Neural progenitor cell (in vitro differentiated cells): ENCODE measurements at regions not wholly inside any gene's neighbourhood (a gene's known extent, or its start where the extent isn't known, plus 50 kb on each side); places are given as distances from the start of the nearest gene placed in this dataset.
A peak's percentile ranks its signal among the peaks of the same experiment; 100 is the strongest.

Source experiments
- DNase-seq: peaks from one replicate; pipeline ENCODE4 v3.0.0-alpha.2; 2016; ENCODE audit warnings: low spot score
- H2AFZ ChIP-seq: fragments of 200-600 bp; sonication (generic); replicated peaks from 2 replicates; pipeline ENCODE4 v1.6.1; 2016; ENCODE audit warnings: antibody characterized with exemption
- H3F3A ChIP-seq: fragments of 200-600 bp; sonication (generic); 2 replicates; pipeline ENCODE4 v1.6.1; 2016; ENCODE audit warnings: antibody characterized with exemption, low read depth
- H3K27ac ChIP-seq: fragments of 200-600 bp; sonication (generic); 2 replicates; pipeline ENCODE4 v1.5.1; 2016; ENCODE audit warnings: mild to moderate bottlenecking
- H3K27me3 ChIP-seq: fragments of 200-600 bp; sonication (generic); 2 replicates; pipeline ENCODE4 v1.6.1; 2016; ENCODE audit warnings: mild to moderate bottlenecking, moderate library complexity
- H3K36me3 ChIP-seq: fragments of 200-600 bp; sonication (generic); 2 replicates; pipeline ENCODE4 v1.5.1; 2016
- H3K4me1 ChIP-seq: fragments of 200-600 bp; sonication (generic); 2 replicates; pipeline ENCODE4 v1.6.1; 2016; ENCODE audit warnings: mixed run types
- H3K4me2 ChIP-seq: fragments of 200-600 bp; sonication (generic); 2 replicates; pipeline ENCODE4 v1.6.1; 2016
- H3K4me3 ChIP-seq: fragments of 200-600 bp; sonication (generic); 2 replicates; pipeline ENCODE4 v1.5.1; 2016
- H3K79me2 ChIP-seq: fragments of 200-600 bp; sonication (generic); 2 replicates; pipeline ENCODE4 v1.6.1; 2016; ENCODE audit warnings: low read depth
- H3K9ac ChIP-seq: fragments of 200-600 bp; sonication (generic); 2 replicates; pipeline ENCODE4 v1.6.1; 2016
- H3K9me3 ChIP-seq: fragments of 200-600 bp; sonication (generic); 2 replicates; pipeline ENCODE4 v1.5.1; 2016; ENCODE audit warnings: low read depth
- H4K20me1 ChIP-seq: fragments of 200-600 bp; sonication (generic); 2 replicates; pipeline ENCODE4 v1.6.1; 2016; ENCODE audit warnings: low read depth
- H3K27ac Mint-ChIP-seq: 3 replicates; pipeline ENCODE4 v1.8.0; 2021; ENCODE audit warnings: mixed read lengths
- H3K27me3 Mint-ChIP-seq: 2 replicates; pipeline ENCODE4 v1.8.0; 2022; ENCODE audit warnings: low read depth, mild to moderate bottlenecking, inconsistent platforms, moderate library complexity, mixed read lengths; ENCODE audit not compliant: insufficient read depth
- H3K36me3 Mint-ChIP-seq: 3 replicates; pipeline ENCODE4 v1.8.0; 2021; ENCODE audit warnings: mixed read lengths
- H3K4me1 Mint-ChIP-seq: 3 replicates; pipeline ENCODE4 v1.8.0; 2021; ENCODE audit warnings: mixed read lengths
- H3K4me3 Mint-ChIP-seq: 3 replicates; pipeline ENCODE4 v1.8.0; 2021; ENCODE audit warnings: mild to moderate bottlenecking, moderate library complexity, mixed read lengths
- H3K9me3 Mint-ChIP-seq: 3 replicates; pipeline ENCODE4 v1.8.0; 2020; ENCODE audit warnings: mixed read lengths
- EZH2 ChIP-seq: fragments of 200-600 bp; sonication (generic); IDR thresholded peaks from 2 replicates; pipeline ENCODE4 v1.6.1; 2017; ENCODE audit warnings: antibody characterized with exemption, mild to moderate bottlenecking, moderate library complexity
- EZH2phosphoT487 ChIP-seq: fragments of 200-600 bp; sonication (generic); IDR thresholded peaks from 2 replicates; pipeline ENCODE4 v1.6.1; 2017; ENCODE audit warnings: antibody characterized with exemption
- TF ChIP-seq, protein P1 (sequence below): fragments of 200-600 bp; sonication (generic); IDR thresholded peaks from 2 replicates; pipeline ENCODE4 v1.5.1; 2017; ENCODE audit warnings: antibody characterized with exemption, mild to moderate bottlenecking

DNA sequence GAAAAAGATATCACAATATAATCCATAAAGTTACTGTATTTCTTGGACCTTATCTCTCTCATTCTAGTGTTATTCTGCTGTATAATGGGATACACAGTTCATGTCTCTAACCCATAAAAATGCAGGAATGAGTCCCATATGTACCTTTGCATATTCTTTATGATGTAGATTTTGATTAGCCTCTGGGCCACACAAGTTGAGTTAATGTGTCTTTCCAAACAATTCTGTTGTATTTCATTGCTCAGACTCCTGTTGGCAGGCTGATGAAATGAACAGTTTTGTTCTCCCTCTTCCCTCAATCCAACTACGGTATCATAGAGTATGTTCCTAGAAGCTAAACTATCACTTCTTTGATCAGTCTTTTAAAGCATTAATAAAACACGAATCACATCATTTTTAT lies 113.2 kb upstream of the SATB2 start:
- H3K27ac ChIP-seq = no peak overlapping the region
- H3K27me3 ChIP-seq = no peaks in the 10 kb centered on the region
- no peaks in the 10 kb centered on the region for H3K79me2 ChIP-seq
- no peaks in the 10 kb centered on the region for H3F3A ChIP-seq
- DNase-seq = no peak
- no peaks in the 10 kb centered on the region for H4K20me1 ChIP-seq
- no peak overlapping the region for H3K4me2 ChIP-seq
- TF ChIP-seq EZH2phosphoT487 = no peak
- TF ChIP-seq, protein P1, sequence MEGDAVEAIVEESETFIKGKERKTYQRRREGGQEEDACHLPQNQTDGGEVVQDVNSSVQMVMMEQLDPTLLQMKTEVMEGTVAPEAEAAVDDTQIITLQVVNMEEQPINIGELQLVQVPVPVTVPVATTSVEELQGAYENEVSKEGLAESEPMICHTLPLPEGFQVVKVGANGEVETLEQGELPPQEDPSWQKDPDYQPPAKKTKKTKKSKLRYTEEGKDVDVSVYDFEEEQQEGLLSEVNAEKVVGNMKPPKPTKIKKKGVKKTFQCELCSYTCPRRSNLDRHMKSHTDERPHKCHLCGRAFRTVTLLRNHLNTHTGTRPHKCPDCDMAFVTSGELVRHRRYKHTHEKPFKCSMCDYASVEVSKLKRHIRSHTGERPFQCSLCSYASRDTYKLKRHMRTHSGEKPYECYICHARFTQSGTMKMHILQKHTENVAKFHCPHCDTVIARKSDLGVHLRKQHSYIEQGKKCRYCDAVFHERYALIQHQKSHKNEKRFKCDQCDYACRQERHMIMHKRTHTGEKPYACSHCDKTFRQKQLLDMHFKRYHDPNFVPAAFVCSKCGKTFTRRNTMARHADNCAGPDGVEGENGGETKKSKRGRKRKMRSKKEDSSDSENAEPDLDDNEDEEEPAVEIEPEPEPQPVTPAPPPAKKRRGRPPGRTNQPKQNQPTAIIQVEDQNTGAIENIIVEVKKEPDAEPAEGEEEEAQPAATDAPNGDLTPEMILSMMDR = no peak
- TF ChIP-seq EZH2 = no peak
- Mint-ChIP-seq H3K9me3 (no peaks in the 10 kb centered on the region), H3K4me1 (no peaks in the 10 kb centered on the region), H3K4me3 (no peak overlapping the region), H3K36me3 (no peaks in the 10 kb centered on the region), H3K27ac (no peak overlapping the region), H3K27me3 (no peaks in the 10 kb centered on the region)
- no peak overlapping the region for H3K9ac ChIP-seq
- no peaks in the 10 kb centered on the region for H3K4me1 ChIP-seq
- no peaks in the 10 kb centered on the region for H3K36me3 ChIP-seq
- no peak overlapping the region for H3K4me3 ChIP-seq
- H2AFZ ChIP-seq = peak overlapping the region; percentile 50
- no peaks in the 10 kb centered on the region for H3K9me3 ChIP-seq

DNA sequence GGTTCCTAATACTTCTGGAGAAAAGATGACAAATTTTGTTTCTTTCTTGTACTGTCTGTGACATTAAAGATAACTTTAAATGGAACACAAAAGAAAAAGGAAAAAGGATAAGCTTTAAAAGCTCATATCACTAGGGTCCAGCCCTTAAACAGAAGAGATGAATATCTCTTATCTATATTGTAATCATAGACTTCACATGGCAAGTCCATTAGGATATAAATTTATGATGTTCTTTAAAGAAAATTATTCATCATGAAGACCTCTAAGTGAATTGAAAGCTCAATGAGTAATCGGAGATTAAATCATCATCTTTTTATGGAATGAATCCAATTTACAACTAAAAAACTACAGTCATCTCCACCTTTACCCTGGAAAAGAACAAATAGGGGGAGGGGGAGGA lies 111.6 kb upstream of the SATB2 start:
- Mint-ChIP-seq H3K9me3 (no peaks in the 10 kb centered on the region), H3K27ac (no peak overlapping the region), H3K36me3 (no peaks in the 10 kb centered on the region), H3K4me1 (no peaks in the 10 kb centered on the region), H3K4me3 (no peak overlapping the region), H3K27me3 (no peaks in the 10 kb centered on the region)
- no peaks in the 10 kb centered on the region for H3K79me2 ChIP-seq
- no peaks in the 10 kb centered on the region for H3K36me3 ChIP-seq
- no peak overlapping the region for H3K4me2 ChIP-seq
- H2AFZ ChIP-seq = no peak overlapping the region
- no peaks in the 10 kb centered on the region for H3K9me3 ChIP-seq
- no peak overlapping the region for H3K27ac ChIP-seq
- H3K4me1 ChIP-seq = no peaks in the 10 kb centered on the region
- DNase-seq = no peak
- H3K27me3 ChIP-seq = no peaks in the 10 kb centered on the region
- no peaks in the 10 kb centered on the region for H4K20me1 ChIP-seq
- H3K9ac ChIP-seq = no peak overlapping the region
- no peak overlapping the region for H3K4me3 ChIP-seq
- H3F3A ChIP-seq = no peaks in the 10 kb centered on the region
- TF ChIP-seq, protein P1 = no peak
- no peak for TF ChIP-seq EZH2
- no peak for TF ChIP-seq EZH2phosphoT487

DNA sequence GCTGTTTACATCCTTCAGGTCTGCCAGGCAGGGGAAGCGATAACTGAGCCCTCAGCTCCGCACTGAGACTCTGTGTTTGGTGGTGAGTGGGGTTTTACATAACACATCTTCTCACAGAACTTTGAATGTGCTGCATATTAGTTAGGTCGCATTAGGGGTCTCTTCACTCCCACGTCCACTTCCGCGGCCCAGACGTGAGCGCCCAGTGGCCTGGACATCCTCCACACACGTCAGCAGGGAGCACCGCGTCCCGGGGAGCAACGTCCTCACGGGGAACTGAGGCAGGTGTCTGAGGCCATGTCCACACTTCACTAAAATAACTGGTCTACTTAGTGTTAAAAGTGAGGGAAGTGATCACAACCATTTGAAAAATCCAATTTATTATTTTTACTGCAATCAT lies 100.4 kb upstream of the SATB2 start:
- Mint-ChIP-seq H3K27me3 (peaks cover 5% of the 10 kb centered on the region), H3K36me3 (no peaks in the 10 kb centered on the region), H3K27ac (no peak overlapping the region), H3K9me3 (peaks cover 5% of the 10 kb centered on the region), H3K4me3 (no peak overlapping the region), H3K4me1 (no peaks in the 10 kb centered on the region)
- H3K79me2 ChIP-seq = no peaks in the 10 kb centered on the region
- no peaks in the 10 kb centered on the region for H3F3A ChIP-seq
- no peaks in the 10 kb centered on the region for H3K9me3 ChIP-seq
- H3K27me3 ChIP-seq = no peaks in the 10 kb centered on the region
- no peak overlapping the region for H3K4me3 ChIP-seq
- peak overlapping the region; percentile 29 for H2AFZ ChIP-seq
- no peak overlapping the region for H3K27ac ChIP-seq
- no peaks in the 10 kb centered on the region for H4K20me1 ChIP-seq
- no peak for TF ChIP-seq EZH2phosphoT487
- TF ChIP-seq, protein P1 = no peak
- no peak for TF ChIP-seq EZH2
- DNase-seq = no peak
- no peaks in the 10 kb centered on the region for H3K36me3 ChIP-seq
- H3K9ac ChIP-seq = no peak overlapping the region
- no peaks in the 10 kb centered on the region for H3K4me1 ChIP-seq
- no peak overlapping the region for H3K4me2 ChIP-seq
